ENCODE measurements at regions not wholly inside any gene's neighbourhood (a gene's known extent, or its start where the extent isn't known, plus 50 kb on each side); places are given as distances from the start of the nearest gene placed in this dataset.
A peak's percentile ranks its signal among the peaks of the same experiment; 100 is the strongest.

DNA sequence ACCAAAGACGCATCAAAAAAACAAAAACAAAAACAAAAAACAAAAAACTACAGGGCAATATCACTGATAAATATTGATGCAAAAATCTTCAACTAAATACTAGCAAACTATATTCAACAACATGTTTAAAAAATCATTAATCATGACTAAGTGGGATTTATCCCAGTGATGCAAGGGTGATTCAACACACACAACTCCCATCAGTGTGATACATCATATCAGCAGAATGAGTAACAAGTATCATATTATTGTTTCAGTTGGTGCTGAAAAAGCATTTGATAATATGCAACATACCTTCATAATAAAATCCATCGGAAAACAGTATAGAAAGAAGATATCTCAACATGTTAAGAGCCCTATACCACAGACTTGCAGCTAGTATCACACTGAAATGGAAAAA is 953.0 kb downstream of the AMY1C start:
- no peak overlapping the region for H2BK120ac ChIP-seq (ENCODE audit: insufficient read depth, low read length, poor library complexity)
- H3K79me1 ChIP-seq (ENCODE audit: low read length): no peaks in the 10 kb centered on the region
- H4K8ac ChIP-seq (ENCODE audit: low read depth, low read length): no peak overlapping the region
- H3K4me2 ChIP-seq (ENCODE audit: low read length): no peak overlapping the region
- H2AK5ac ChIP-seq (ENCODE audit: low read length): no peak overlapping the region
- no peak overlapping the region for H3K9ac ChIP-seq (ENCODE audit: low read length)
- no peak overlapping the region for H3K23ac ChIP-seq (ENCODE audit: low read length)
- no peaks in the 10 kb centered on the region for H3K36me3 ChIP-seq (ENCODE audit: control insufficient read depth in 1 of 2, insufficient read depth in 2 of 2, low read length in 2 of 2)
- H3K4me1 ChIP-seq (ENCODE audit: control insufficient read depth in 1 of 2, insufficient read depth in 2 of 2, low read length in 2 of 2): no peaks in the 10 kb centered on the region
- H2BK12ac ChIP-seq (ENCODE audit: low read length): no peak overlapping the region
- no peak overlapping the region for H3K27ac ChIP-seq (ENCODE audit: low read depth, low read length)
- H3K27me3 ChIP-seq (ENCODE audit: insufficient read depth, low read length): no peaks in the 10 kb centered on the region
- H2BK5ac ChIP-seq (ENCODE audit: low read depth, low read length, poor library complexity): no peak overlapping the region
- no peak overlapping the region for H3K4ac ChIP-seq (ENCODE audit: low read depth, low read length)
- no peak overlapping the region for H3K18ac ChIP-seq (ENCODE audit: low read length)
- H3K9me3 ChIP-seq (ENCODE audit: insufficient read depth, low read depth, low read length): no peaks in the 10 kb centered on the region
- WGBS (ENCODE audit: extremely low coverage, insufficient coverage, insufficient read length): no CpG with 5 or more reads among the region's 2 CpGs
- no peak for DNase-seq
- no peak overlapping the region for H3K14ac ChIP-seq (ENCODE audit: low read length)
- H3K79me2 ChIP-seq (ENCODE audit: control insufficient read depth, insufficient read depth, low read length, poor library complexity): no peaks in the 10 kb centered on the region
- H3K4me3 ChIP-seq (ENCODE audit: low read depth, low read length): no peak overlapping the region
- no peak overlapping the region for H4K91ac ChIP-seq (ENCODE audit: low read depth, low read length)
- H4K12ac ChIP-seq (ENCODE audit: low read depth, low read length): no peak overlapping the region
- H2AFZ ChIP-seq (ENCODE audit: insufficient read depth, low read length, poor library complexity): no peak overlapping the region

DNA sequence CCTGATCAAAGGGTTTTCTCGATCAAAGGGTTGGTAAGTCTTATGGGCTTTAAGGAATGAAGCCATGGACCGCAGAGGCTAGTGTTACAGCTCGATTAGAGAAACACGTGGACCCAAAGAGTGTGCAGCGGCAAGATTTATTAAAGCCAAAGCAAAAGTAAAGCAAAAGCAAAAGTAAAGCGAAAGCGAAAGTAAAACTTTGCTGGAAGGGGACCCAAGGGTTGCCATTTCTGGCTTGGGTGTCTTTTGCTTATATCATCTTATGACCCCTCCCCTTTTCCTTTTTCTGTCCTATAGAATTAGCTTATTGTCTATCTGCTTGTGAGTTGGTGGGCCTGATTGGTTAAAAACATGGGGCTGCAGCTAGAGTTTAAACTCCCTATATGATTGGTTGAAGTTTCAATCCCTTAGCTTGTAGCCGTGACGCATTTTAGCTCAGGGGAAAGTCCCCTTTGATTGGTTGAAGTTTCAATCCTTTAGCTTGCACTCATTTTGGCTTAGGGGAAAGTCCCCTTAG is 957.0 kb downstream of the AMY1C start:
- H2AK5ac ChIP-seq (ENCODE audit: low read length): no peak overlapping the region
- H3K23ac ChIP-seq (ENCODE audit: low read length): no peak overlapping the region
- no peaks in the 10 kb centered on the region for H3K79me1 ChIP-seq (ENCODE audit: low read length)
- no peak overlapping the region for H3K9ac ChIP-seq (ENCODE audit: low read length)
- H4K91ac ChIP-seq (ENCODE audit: low read depth, low read length): no peak overlapping the region
- H3K27me3 ChIP-seq (ENCODE audit: insufficient read depth, low read length): no peaks in the 10 kb centered on the region
- H4K8ac ChIP-seq (ENCODE audit: low read depth, low read length): no peak overlapping the region
- H3K4me1 ChIP-seq (ENCODE audit: control insufficient read depth in 1 of 2, insufficient read depth in 2 of 2, low read length in 2 of 2): no peaks in the 10 kb centered on the region
- H3K4ac ChIP-seq (ENCODE audit: low read depth, low read length): no peak overlapping the region
- no peak overlapping the region for H2AFZ ChIP-seq (ENCODE audit: insufficient read depth, low read length, poor library complexity)
- H3K14ac ChIP-seq (ENCODE audit: low read length): no peak overlapping the region
- H4K12ac ChIP-seq (ENCODE audit: low read depth, low read length): no peak overlapping the region
- H3K4me2 ChIP-seq (ENCODE audit: low read length): no peak overlapping the region
- H3K18ac ChIP-seq (ENCODE audit: low read length): no peak overlapping the region
- no CpG with 5 or more reads among the region's 9 CpGs for WGBS (ENCODE audit: extremely low coverage, insufficient coverage, insufficient read length)
- no peaks in the 10 kb centered on the region for H3K36me3 ChIP-seq (ENCODE audit: control insufficient read depth in 1 of 2, insufficient read depth in 2 of 2, low read length in 2 of 2)
- no peak overlapping the region for H2BK120ac ChIP-seq (ENCODE audit: insufficient read depth, low read length, poor library complexity)
- DNase-seq: peak in 1 of 2 donors; percentile 11
- no peak overlapping the region for H3K4me3 ChIP-seq (ENCODE audit: low read depth, low read length)
- no peak overlapping the region for H2BK12ac ChIP-seq (ENCODE audit: low read length)
- no peak overlapping the region for H3K27ac ChIP-seq (ENCODE audit: low read depth, low read length)
- H3K9me3 ChIP-seq (ENCODE audit: insufficient read depth, low read depth, low read length): no peaks in the 10 kb centered on the region
- H3K79me2 ChIP-seq (ENCODE audit: control insufficient read depth, insufficient read depth, low read length, poor library complexity): no peaks in the 10 kb centered on the region
- H2BK5ac ChIP-seq (ENCODE audit: low read depth, low read length, poor library complexity): no peak overlapping the region

- no peaks in the 10 kb centered on the region for H3K9me3 ChIP-seq (ENCODE audit: insufficient read depth, low read depth, low read length)
- no peak overlapping the region for H3K23ac ChIP-seq (ENCODE audit: low read length)
- no peak overlapping the region for H2BK12ac ChIP-seq (ENCODE audit: low read length)
- no peaks in the 10 kb centered on the region for H3K36me3 ChIP-seq (ENCODE audit: control insufficient read depth in 1 of 2, insufficient read depth in 2 of 2, low read length in 2 of 2)
- no peak overlapping the region for H4K91ac ChIP-seq (ENCODE audit: low read depth, low read length)
- H3K27ac ChIP-seq (ENCODE audit: low read depth, low read length): no peak overlapping the region
- no peaks in the 10 kb centered on the region for H3K79me1 ChIP-seq (ENCODE audit: low read length)
- no peak overlapping the region for H3K4me2 ChIP-seq (ENCODE audit: low read length)
- H4K12ac ChIP-seq (ENCODE audit: low read depth, low read length): no peak overlapping the region
- no peaks in the 10 kb centered on the region for H3K4me1 ChIP-seq (ENCODE audit: control insufficient read depth in 1 of 2, insufficient read depth in 2 of 2, low read length in 2 of 2)
- no peak overlapping the region for H3K18ac ChIP-seq (ENCODE audit: low read length)
- WGBS (ENCODE audit: extremely low coverage, insufficient coverage, insufficient read length): no CpG with 5 or more reads among the region's 1 CpG
- H3K14ac ChIP-seq (ENCODE audit: low read length): no peak overlapping the region
- no peaks in the 10 kb centered on the region for H3K79me2 ChIP-seq (ENCODE audit: control insufficient read depth, insufficient read depth, low read length, poor library complexity)
- H3K9ac ChIP-seq (ENCODE audit: low read length): no peak overlapping the region
- DNase-seq: no peak
- no peaks in the 10 kb centered on the region for H3K27me3 ChIP-seq (ENCODE audit: insufficient read depth, low read length)
- H2AFZ ChIP-seq (ENCODE audit: insufficient read depth, low read length, poor library complexity): no peak overlapping the region
- H2BK5ac ChIP-seq (ENCODE audit: low read depth, low read length, poor library complexity): no peak overlapping the region
- no peak overlapping the region for H3K4ac ChIP-seq (ENCODE audit: low read depth, low read length)
- H4K8ac ChIP-seq (ENCODE audit: low read depth, low read length): no peak overlapping the region
- H3K4me3 ChIP-seq (ENCODE audit: low read depth, low read length): no peak overlapping the region
- no peak overlapping the region for H2BK120ac ChIP-seq (ENCODE audit: insufficient read depth, low read length, poor library complexity)
- H2AK5ac ChIP-seq (ENCODE audit: low read length): no peak overlapping the region
Observed at GRCh38 chr1:104718752-104719151, 969.1 kb downstream of the AMY1C start.

DNA sequence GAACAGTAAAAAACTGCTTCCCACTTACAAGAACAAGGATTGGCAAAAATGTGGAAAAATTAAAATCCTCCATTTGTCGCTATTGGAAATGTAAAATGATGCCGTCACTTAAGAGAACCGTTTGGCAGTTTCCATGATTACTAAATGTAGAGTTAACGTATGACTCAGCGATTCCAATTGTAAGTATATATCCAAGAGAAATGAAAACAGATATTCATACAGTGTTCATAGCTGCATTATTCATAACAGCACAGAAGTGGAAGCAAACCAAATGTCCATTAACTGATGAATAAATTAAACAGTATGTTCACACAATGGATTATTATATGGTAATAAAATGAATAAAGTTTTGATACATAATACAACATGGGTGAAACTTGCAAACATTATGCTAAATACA is 971.0 kb downstream of the AMY1C start:
- Histone ChIP-seq H3K4me2 (ENCODE audit: low read length) (no peak overlapping the region), H2BK5ac (ENCODE audit: low read depth, low read length, poor library complexity) (no peak overlapping the region), H2BK120ac (ENCODE audit: insufficient read depth, low read length, poor library complexity) (no peak overlapping the region), H3K23ac (ENCODE audit: low read length) (no peak overlapping the region), H3K9ac (ENCODE audit: low read length) (no peak overlapping the region), H4K12ac (ENCODE audit: low read depth, low read length) (no peak overlapping the region), H3K4me1 (ENCODE audit: control insufficient read depth in 1 of 2, insufficient read depth in 2 of 2, low read length in 2 of 2) (no peaks in the 10 kb centered on the region), H3K9me3 (ENCODE audit: insufficient read depth, low read depth, low read length) (no peaks in the 10 kb centered on the region), H3K79me2 (ENCODE audit: control insufficient read depth, insufficient read depth, low read length, poor library complexity) (no peaks in the 10 kb centered on the region), H3K36me3 (ENCODE audit: control insufficient read depth in 1 of 2, insufficient read depth in 2 of 2, low read length in 2 of 2) (no peaks in the 10 kb centered on the region), H4K8ac (ENCODE audit: low read depth, low read length) (no peak overlapping the region), H4K91ac (ENCODE audit: low read depth, low read length) (no peak overlapping the region), H3K27me3 (ENCODE audit: insufficient read depth, low read length) (no peaks in the 10 kb centered on the region), H2AK5ac (ENCODE audit: low read length) (no peak overlapping the region), H2BK12ac (ENCODE audit: low read length) (no peak overlapping the region), H3K14ac (ENCODE audit: low read length) (no peak overlapping the region), H2AFZ (ENCODE audit: insufficient read depth, low read length, poor library complexity) (no peak overlapping the region), H3K4ac (ENCODE audit: low read depth, low read length) (no peak overlapping the region), H3K18ac (ENCODE audit: low read length) (no peak overlapping the region), H3K27ac (ENCODE audit: low read depth, low read length) (no peak overlapping the region), H3K4me3 (ENCODE audit: low read depth, low read length) (no peak overlapping the region), H3K79me1 (ENCODE audit: low read length) (no peaks in the 10 kb centered on the region)
- WGBS (ENCODE audit: extremely low coverage, insufficient coverage, insufficient read length): no CpG with 5 or more reads among the region's 5 CpGs
- DNase-seq: no peak

Data from trophoblast cell (in vitro differentiated cells and primary cell).